HG02840 (cell line): ENCODE measurements at regions not wholly inside any gene's neighbourhood (a gene's known extent, or its start where the extent isn't known, plus 50 kb on each side); places are given as distances from the start of the nearest gene placed in this dataset.
"Not testable (repeated sequence)": the region's sequence is repeated elsewhere in the genome, so short reads cannot be mapped to it uniquely, and the experiment has no call there.

Experiments
- ATAC-seq: cut with Tn5 transposase; IDR thresholded peaks from one replicate; pipeline ENCODE4 v1.9.1; 2021; ENCODE audit warnings: mild to moderate bottlenecking, moderate library complexity, moderate number of reproducible peaks; ENCODE audit not compliant: unreplicated experiment, low FRiP score

DNA sequence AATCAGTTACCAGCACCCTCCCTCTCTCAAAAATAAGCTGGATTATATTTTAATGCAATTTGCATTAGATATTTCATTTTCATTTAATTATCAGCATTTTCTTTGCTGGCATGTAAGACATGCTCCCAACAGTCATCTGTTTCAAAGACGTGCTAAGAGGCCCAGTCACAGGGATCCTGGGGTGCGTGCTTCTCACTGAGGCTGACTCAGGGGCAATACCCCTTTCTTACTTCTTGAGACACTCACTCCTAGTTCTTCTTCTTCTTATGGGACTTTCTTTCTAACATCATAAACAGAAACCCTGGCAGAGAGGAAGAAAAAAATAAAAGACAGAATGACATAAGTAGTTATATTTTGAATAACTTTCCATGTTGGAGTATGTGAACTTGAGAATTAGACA lies 372.1 kb upstream of the MEX3C start:
- no peak for ATAC-seq

GRCh38 chr18:51570071-51570470 lies 372.6 kb upstream of the MEX3C start:
- not testable (repeated sequence) for ATAC-seq

- not testable (repeated sequence) for ATAC-seq
Observed at GRCh38 chr18:51573886-51574285, 376.4 kb upstream of the MEX3C start.

- no peak for ATAC-seq
Observed at GRCh38 chr18:51575171-51575570, 377.7 kb upstream of the MEX3C start.

DNA sequence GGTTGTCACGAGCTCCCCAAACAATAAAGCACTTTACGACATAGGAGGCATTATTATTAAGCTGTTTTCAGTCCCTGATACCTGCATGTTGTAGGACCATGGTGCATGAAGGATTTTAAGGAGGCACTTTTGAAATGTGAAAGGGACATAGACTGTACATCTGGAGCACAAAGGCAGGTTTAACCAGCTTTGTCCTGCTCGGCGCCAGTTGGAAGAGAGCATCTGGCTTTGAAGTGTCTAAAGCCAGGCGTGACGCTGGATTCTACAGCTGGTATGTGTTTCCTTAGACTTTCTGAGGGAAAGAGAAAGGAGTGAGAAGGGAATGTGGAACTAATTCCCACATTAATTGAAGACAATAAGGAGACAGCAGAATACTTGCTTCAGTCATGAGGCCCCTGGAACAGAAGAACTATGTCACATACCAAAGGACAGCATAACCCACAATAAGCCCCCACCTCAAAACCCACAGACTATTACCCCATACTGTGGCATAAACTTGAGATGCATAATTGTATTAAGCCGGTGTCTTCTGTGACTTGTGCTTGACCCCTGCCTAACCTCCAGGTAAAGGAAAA lies 381.0 kb upstream of the MEX3C start:
- no peak for ATAC-seq

- ATAC-seq, result no peak
Observed at GRCh38 chr18:51580580-51580979, 383.1 kb upstream of the MEX3C start.

GRCh38 chr18:51582551-51582950 lies 385.1 kb upstream of the MEX3C start:
- no peak for ATAC-seq

GRCh38 chr18:51588616-51589015 lies 391.1 kb upstream of the MEX3C start:
- ATAC-seq, result no peak

GRCh38 chr18:51593931-51594330 lies 396.4 kb upstream of the MEX3C start:
- ATAC-seq, result no peak

- ATAC-seq, result no peak
Observed at GRCh38 chr18:51603111-51603510, 405.6 kb upstream of the MEX3C start.

DNA sequence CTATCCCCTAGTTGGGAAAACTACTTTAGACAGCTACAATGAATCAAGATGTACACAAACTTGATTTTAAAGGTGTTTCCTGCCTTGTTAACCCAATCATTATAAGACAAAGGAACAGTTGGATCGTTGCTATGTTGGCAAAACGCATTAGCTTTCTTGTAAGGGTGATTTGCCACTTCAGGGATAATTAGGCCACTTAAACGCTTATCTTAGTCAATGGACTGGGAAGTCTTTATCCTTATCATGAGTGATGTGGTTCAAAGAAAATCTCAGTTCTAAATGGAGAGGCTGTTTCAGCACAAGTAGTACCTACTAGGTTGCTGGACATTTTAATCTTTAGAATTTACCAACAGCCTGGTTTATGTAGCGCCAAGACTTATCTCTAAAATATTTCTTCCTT lies 406.1 kb upstream of the MEX3C start:
- no peak for ATAC-seq

- no peak for ATAC-seq
Observed at GRCh38 chr18:51610481-51610880, 413.0 kb upstream of the MEX3C start.

- ATAC-seq, result no peak
Observed at GRCh38 chr18:51611326-51611725, 413.8 kb upstream of the MEX3C start.

DNA sequence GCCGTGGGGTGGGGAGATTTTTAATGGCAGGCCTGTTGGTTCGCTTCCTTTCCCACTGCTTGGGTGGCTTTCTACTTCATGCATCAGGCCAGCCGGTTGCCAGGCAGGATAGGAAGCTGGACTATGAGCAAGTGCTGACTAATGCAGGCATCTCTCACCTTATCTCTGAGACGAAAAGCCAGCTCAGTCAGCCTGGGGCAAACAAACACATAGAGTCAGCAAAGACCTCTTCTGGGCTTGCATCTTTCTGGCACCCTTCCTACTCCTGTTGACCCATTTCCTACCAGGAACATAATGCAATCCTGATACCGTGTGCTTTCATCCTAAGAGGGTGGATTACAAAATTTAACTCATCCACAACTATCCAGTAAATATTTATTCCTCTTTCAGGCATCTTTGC lies 416.6 kb upstream of the MEX3C start:
- ATAC-seq, result no peak

DNA sequence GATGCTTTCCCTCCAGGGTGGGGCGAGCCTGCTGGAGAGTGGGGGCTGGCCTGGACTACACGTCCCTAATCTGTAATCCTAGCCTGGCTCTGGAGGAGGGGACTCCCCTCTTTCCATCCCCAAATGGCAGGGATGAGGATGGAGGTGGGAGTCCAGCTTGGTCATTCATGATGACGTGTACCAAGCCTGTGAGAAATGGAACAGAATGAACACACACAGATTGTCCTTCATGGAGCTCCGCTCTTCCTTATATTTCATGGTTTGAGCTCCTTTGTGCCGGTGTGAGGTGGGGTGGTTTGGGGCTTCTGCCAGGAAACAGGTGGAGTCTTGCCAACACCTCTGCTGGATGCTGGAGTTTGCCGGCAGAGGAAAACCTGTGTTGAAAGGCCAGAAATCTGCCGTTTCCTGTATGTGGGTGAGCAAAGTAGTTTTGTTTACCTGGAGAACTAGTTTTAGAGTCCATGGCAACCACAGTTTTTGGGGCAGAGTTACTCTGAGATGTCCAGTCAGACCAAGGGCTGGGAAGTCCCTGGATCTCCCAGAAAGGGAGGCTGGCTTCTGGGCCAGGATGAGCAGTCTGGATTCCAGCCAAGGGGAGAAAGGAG lies 417.6 kb upstream of the MEX3C start:
- ATAC-seq, result no peak

GRCh38 chr18:51617167-51617566 lies 419.7 kb upstream of the MEX3C start:
- ATAC-seq, result no peak

- no peak for ATAC-seq
Observed at GRCh38 chr18:51617572-51618260, 420.2 kb upstream of the MEX3C start.

DNA sequence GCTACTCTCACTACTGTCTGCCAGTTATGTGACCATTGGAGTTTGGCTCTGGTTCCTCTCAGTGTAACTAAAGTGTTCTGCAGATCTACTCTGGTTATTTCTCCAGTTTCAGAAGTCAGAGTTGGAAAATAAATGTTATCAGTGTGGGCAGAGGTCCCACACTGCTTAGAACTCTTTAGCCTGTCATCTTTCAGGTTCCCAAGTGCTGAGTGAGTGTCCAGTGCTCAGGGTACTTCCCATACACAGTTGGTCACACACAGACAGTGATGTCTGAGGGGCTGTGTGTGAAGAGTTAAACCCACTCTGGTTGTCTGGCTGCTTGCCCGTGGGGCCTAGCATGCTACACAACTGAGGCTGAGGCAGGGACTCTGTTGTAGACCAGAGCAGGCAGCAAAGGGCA lies 421.8 kb upstream of the MEX3C start:
- no peak for ATAC-seq

- ATAC-seq, result no peak
Observed at GRCh38 chr18:51621113-51621863, 423.8 kb upstream of the MEX3C start.

- no peak for ATAC-seq
Observed at GRCh38 chr18:51621864-51622160, 424.3 kb upstream of the MEX3C start.

DNA sequence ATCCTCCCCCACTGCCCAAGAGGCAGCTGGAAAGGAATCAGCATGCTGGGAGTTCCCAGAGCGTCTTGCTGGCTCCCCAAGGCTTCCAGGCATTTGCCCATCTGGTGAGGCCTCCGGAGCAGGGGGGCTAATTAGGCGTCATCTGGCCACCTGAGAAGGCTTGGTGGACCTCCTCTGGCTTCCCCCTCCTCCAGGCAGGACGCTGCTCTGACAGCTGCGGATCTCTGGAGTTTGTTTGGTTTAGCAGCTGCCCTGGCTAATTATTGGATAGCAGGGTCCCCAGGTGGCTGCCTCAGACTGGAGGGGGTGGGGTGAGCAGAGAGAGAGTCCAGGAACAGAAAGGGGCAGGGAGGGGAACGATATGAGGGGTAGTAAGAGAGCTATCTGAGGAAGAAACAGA lies 425.2 kb upstream of the MEX3C start:
- ATAC-seq, result no peak

DNA sequence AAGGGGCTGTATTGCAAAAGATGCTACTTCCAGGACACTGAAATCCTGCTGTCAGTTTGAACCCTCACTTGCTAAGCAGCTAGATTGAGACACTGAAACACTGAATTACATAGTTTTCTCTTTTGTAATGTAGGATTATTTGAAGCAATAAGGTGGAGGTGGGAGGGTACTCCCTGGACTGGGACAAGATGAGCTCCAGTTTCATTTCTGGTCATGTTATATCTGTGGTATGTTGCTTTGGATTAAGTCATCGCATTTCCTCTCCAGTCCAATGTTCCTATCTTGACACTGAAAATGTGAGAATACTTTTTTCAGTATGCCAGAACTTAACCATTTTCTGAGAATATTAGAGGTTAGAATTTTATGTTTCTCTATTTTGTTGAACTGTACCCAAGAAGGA lies 426.2 kb upstream of the MEX3C start:
- no peak for ATAC-seq
